ENCODE measurements at regions not wholly inside any gene's neighbourhood (a gene's known extent, or its start where the extent isn't known, plus 50 kb on each side); places are given as distances from the start of the nearest gene placed in this dataset.
A peak's percentile ranks its signal among the peaks of the same experiment; 100 is the strongest.

DNA sequence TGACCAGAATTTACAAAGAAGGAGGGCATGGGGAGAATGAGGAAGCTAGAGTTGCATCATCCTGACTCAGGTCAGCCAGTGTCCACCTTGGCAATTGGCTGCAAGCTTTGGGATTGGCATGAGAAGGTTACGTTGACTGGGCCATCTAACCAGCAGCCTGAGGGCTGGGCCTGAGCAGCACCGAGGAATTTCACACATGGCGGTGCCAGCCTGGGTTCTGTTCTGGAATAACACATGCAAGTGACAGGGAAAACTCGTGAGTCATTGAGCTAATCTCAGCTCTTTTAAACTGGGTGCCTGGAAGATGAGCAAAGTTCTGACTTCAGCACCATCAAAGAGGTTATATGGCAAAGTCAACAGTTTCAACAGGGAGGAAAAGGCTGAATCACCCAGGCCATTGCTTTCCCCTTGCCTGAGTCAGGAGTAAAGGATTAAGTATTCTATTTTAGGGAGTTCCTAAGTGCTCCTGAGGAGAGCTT, 543.2 kb upstream of the TBX3 start:
- CTCF ChIA-PET, result interaction anchor here (0.8 kb wide), 1 partner anchor 11 kb away, joined by 3 read pairs; no protein-coding TSS in a partner anchor
- H3K27ac ChIP-seq (ENCODE audit: low read depth in 2 of 2, low read length in 1 of 2), result peak overlapping the region in 1 of 2 experiments; percentile 57; a peak in 2 of 4 replicates
- POLR2A ChIA-PET, result no interaction called here
- 29% methylated on average over 1 of the region's 4 CpGs for WGBS (ENCODE audit: low lambda C conversion rate)
- H3K36me3 ChIP-seq (replicated peaks in 1 of 2; ENCODE audit: control insufficient read depth in 1 of 2, insufficient read depth in 2 of 2, low read length in 1 of 2), result no peaks in the 10 kb centered on the region
- H3K27me3 ChIP-seq (ENCODE audit: insufficient read depth), result no peaks in the 10 kb centered on the region
- H3K9ac ChIP-seq, result no peak overlapping the region
- H3K79me2 ChIP-seq (ENCODE audit: insufficient read depth), result no peaks in the 10 kb centered on the region
- H3K4me1 ChIP-seq (ENCODE audit: control insufficient read depth in 1 of 2, insufficient read depth in 2 of 2, low read depth in 1 of 2, low read length in 1 of 2), result peaks cover 4 to 11% of the 10 kb centered on the region in 2 experiments; a peak in 2 of 4 replicates
- no peak overlapping the region for H3K4me3 ChIP-seq (ENCODE audit: low read depth in 2 of 2, low read length in 1 of 2)
- H3K4me2 ChIP-seq, result peak overlapping the region; percentile 3; the same call in 1 of the 2 replicates
- DNase-seq, result no peak
- H3K9me2 ChIP-seq, result no peaks in the 10 kb centered on the region
- no peak overlapping the region for H2AFZ ChIP-seq (ENCODE audit: low read depth)
- peaks cover 4% of the 10 kb centered on the region for H3F3A ChIP-seq (replicated peaks; ENCODE audit: insufficient read depth)
- H3K9me3 ChIP-seq, result no peaks in the 10 kb centered on the region
- no peaks in the 10 kb centered on the region for H4K20me1 ChIP-seq (ENCODE audit: insufficient read depth)
- TF ChIP-seq SIN3A (IDR thresholded peaks at IDR 0.05; ENCODE audit: borderline replicate concordance, low read depth, low read length) (no peak), ELF1 (IDR thresholded peaks at IDR 0.05) (no peak), RFX5 (IDR thresholded peaks at IDR 0.05; ENCODE audit: low read length) (no peak), ZBTB33 (IDR thresholded peaks at IDR 0.05; ENCODE audit: borderline replicate concordance, low read depth) (no peak), SMC3 (IDR thresholded peaks at IDR 0.05; ENCODE audit: low read depth, low read length) (no peak), IRF3 (IDR thresholded peaks at IDR 0.05; ENCODE audit: low read depth, low read length) (no peak), RXRA (IDR thresholded peaks at IDR 0.05; ENCODE audit: borderline replicate concordance, low read depth) (no peak), MEF2A (IDR thresholded peaks at IDR 0.05; ENCODE audit: borderline replicate concordance, low read depth) (peak; percentile 82), JUND (IDR thresholded peaks at IDR 0.05) (peak; percentile 64), NFIC (IDR thresholded peaks at IDR 0.05; ENCODE audit: borderline replicate concordance) (peak; percentile 34; the same call in 1 of the 2 replicates), FOSL2 (IDR thresholded peaks at IDR 0.05; ENCODE audit: borderline replicate concordance, low read depth) (peak; percentile 83; the same call in 1 of the 2 replicates), NRF1 (IDR thresholded peaks at IDR 0.05; ENCODE audit: low read depth, low read length) (no peak), TCF12 (IDR thresholded peaks at IDR 0.05) (peak; percentile 72), FOXM1 (IDR thresholded peaks at IDR 0.05; ENCODE audit: low read depth) (no peak), RCOR1 (IDR thresholded peaks at IDR 0.05; ENCODE audit: low read length) (no peak), PBX3 (IDR thresholded peaks at IDR 0.05) (no peak), FOXJ3 (CRISPR knock-in tag; IDR thresholded peaks at IDR 0.05) (no peak), GATA2 (CRISPR knock-in tag; IDR thresholded peaks at IDR 0.05) (no peak), TEAD4 (IDR thresholded peaks at IDR 0.05; ENCODE audit: borderline replicate concordance, insufficient read depth) (no peak; the same call in 1 of the 2 replicates), USF1 (IDR thresholded peaks at IDR 0.05; ENCODE audit: borderline replicate concordance, low read depth) (0 out of 2 replicates have a peak, but pooled peaks have one; percentile 6), TAF1 (IDR thresholded peaks at IDR 0.05; ENCODE audit: borderline replicate concordance, low read depth, low read length) (no peak), POLR2AphosphoS5 (IDR thresholded peaks at IDR 0.05; ENCODE audit: low read depth, low read length) (no peak), EP300 (IDR thresholded peaks at IDR 0.05; ENCODE audit: borderline replicate concordance in 1 of 2, low read depth in 1 of 2, low read length in 1 of 2) (0 out of 4 replicates have a peak, but pooled peaks of 1 of the 2 experiments have one; percentile 41)
- TF ChIP-seq, protein P1, sequence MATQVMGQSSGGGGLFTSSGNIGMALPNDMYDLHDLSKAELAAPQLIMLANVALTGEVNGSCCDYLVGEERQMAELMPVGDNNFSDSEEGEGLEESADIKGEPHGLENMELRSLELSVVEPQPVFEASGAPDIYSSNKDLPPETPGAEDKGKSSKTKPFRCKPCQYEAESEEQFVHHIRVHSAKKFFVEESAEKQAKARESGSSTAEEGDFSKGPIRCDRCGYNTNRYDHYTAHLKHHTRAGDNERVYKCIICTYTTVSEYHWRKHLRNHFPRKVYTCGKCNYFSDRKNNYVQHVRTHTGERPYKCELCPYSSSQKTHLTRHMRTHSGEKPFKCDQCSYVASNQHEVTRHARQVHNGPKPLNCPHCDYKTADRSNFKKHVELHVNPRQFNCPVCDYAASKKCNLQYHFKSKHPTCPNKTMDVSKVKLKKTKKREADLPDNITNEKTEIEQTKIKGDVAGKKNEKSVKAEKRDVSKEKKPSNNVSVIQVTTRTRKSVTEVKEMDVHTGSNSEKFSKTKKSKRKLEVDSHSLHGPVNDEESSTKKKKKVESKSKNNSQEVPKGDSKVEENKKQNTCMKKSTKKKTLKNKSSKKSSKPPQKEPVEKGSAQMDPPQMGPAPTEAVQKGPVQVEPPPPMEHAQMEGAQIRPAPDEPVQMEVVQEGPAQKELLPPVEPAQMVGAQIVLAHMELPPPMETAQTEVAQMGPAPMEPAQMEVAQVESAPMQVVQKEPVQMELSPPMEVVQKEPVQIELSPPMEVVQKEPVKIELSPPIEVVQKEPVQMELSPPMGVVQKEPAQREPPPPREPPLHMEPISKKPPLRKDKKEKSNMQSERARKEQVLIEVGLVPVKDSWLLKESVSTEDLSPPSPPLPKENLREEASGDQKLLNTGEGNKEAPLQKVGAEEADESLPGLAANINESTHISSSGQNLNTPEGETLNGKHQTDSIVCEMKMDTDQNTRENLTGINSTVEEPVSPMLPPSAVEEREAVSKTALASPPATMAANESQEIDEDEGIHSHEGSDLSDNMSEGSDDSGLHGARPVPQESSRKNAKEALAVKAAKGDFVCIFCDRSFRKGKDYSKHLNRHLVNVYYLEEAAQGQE (IDR thresholded peaks at IDR 0.05; ENCODE audit: low read depth, low read length), result peak; percentile 44; the same call in 1 of the 2 replicates
- TF ChIP-seq, protein P2, sequence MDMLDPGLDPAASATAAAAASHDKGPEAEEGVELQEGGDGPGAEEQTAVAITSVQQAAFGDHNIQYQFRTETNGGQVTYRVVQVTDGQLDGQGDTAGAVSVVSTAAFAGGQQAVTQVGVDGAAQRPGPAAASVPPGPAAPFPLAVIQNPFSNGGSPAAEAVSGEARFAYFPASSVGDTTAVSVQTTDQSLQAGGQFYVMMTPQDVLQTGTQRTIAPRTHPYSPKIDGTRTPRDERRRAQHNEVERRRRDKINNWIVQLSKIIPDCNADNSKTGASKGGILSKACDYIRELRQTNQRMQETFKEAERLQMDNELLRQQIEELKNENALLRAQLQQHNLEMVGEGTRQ (IDR thresholded peaks at IDR 0.05; ENCODE audit: borderline replicate concordance, low read depth, low read length), result no peak

Data from SK-N-SH (cell line).